Endothelial cell (in vitro differentiated cells): ENCODE measurements at regions not wholly inside any gene's neighbourhood (a gene's known extent, or its start where the extent isn't known, plus 50 kb on each side); places are given as distances from the start of the nearest gene placed in this dataset.
"Not testable (repeated sequence)": the region's sequence is repeated elsewhere in the genome, so short reads cannot be mapped to it uniquely, and the experiment has no call there.

Source experiments
- DNase-seq: peaks from one replicate; pipeline ENCODE4 v3.0.0; 2021; ENCODE audit warnings: low spot score
- H3K27ac Mint-ChIP-seq: one replicate; pipeline ENCODE4 v1.8.0; 2021; ENCODE audit warnings: mixed read lengths, inconsistent platforms; ENCODE audit not compliant: unreplicated experiment
- H3K27me3 Mint-ChIP-seq: one replicate; pipeline ENCODE4 v1.8.0; 2021; ENCODE audit warnings: mild to moderate bottlenecking, moderate library complexity, mixed read lengths, inconsistent platforms; ENCODE audit not compliant: unreplicated experiment
- H3K36me3 Mint-ChIP-seq: one replicate; pipeline ENCODE4 v1.8.0; 2021; ENCODE audit warnings: mild to moderate bottlenecking, low read depth, mixed read lengths, inconsistent platforms; ENCODE audit not compliant: unreplicated experiment
- H3K4me1 Mint-ChIP-seq: one replicate; pipeline ENCODE4 v1.8.0; 2021; ENCODE audit warnings: mild to moderate bottlenecking, mixed read lengths, inconsistent platforms; ENCODE audit not compliant: unreplicated experiment
- H3K4me3 Mint-ChIP-seq: one replicate; pipeline ENCODE4 v1.8.0; 2021; ENCODE audit warnings: mild to moderate bottlenecking, mixed read lengths, inconsistent platforms; ENCODE audit not compliant: unreplicated experiment
- H3K9me3 Mint-ChIP-seq: one replicate; pipeline ENCODE4 v1.8.0; 2021; ENCODE audit warnings: mixed read lengths, inconsistent platforms; ENCODE audit not compliant: unreplicated experiment
- TF ChIP-seq, protein P1 (sequence below): fragments of 200-600 bp; sonication (generic); IDR thresholded peaks from one replicate; pipeline ENCODE4 v1.5.0; 2021; ENCODE audit warnings: antibody characterized with exemption; ENCODE audit not compliant: unreplicated experiment

DNA sequence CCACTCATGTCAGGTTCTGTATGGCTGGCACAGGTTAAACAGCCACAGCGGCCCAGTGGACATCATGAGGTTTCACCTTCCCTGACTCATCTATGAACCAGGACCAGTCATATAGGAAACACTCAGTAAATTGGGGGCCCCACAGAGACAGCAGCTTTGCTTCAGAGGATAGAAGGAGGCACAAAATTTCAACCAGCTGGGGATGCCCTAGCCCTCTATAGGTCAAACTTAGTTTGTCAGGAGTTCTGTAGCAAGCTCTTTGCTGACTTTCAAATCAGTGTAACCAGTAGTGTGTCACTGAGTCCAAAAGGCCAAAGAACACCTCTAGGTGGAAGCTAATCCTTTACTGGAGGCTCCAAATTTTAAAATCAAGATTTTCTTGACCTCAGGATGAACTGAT lies 4157.8 kb upstream of the TPTE start:
- H3K36me3 Mint-ChIP-seq, H3K4me3 Mint-ChIP-seq, H3K27ac Mint-ChIP-seq, DNase-seq, H3K4me1 Mint-ChIP-seq, H3K9me3 Mint-ChIP-seq, H3K27me3 Mint-ChIP-seq: not testable (repeated sequence)

DNA sequence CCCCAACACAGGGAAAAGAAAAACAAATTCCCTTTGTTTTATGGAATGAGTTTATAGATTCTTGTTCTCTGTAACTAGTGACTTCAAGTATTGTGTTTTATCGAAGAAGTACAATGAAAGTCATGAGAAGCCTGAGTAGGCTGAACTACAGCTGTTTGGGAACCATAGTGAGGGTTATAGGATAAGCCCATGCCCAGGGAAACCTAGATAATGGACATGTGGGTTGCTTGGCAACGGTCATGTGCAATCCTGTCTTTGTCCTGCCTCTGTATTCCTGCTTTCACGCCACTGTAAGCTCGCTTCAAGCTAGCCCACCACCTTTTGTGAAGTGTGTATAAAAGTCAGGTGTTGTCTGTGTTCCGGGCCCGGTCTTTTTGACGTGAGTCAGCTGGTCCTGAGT lies 4152.6 kb upstream of the TPTE start:
- H3K27ac Mint-ChIP-seq, H3K27me3 Mint-ChIP-seq: not testable (repeated sequence)

DNA sequence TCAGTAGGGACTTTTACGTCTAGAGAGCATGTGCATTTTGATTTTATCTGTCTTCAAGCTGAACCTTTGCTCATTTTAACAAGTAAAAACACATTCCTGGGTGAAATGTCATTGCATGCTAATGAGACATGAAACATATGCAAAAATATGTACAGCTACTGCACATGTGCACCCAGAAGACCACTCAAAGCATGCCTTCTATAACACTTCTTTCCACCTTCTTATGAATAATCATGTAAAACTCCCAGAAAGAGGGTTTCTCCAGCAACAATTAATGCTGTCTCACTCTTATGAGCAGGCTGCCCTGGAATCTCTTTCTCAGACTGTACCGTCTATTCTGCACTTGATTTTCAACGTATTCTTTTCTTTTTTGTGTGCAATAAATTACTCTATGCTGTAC lies 4148.1 kb upstream of the TPTE start:
- H3K4me3 Mint-ChIP-seq, result not testable (repeated sequence)
- DNase-seq, result peak; percentile 1

More for the DNA sequence above, 4152.6 kb upstream of the TPTE start:
- not testable (repeated sequence) for H3K4me3 Mint-ChIP-seq, H3K9me3 Mint-ChIP-seq, H3K4me1 Mint-ChIP-seq, H3K36me3 Mint-ChIP-seq
- DNase-seq, result peak; percentile 54

DNA sequence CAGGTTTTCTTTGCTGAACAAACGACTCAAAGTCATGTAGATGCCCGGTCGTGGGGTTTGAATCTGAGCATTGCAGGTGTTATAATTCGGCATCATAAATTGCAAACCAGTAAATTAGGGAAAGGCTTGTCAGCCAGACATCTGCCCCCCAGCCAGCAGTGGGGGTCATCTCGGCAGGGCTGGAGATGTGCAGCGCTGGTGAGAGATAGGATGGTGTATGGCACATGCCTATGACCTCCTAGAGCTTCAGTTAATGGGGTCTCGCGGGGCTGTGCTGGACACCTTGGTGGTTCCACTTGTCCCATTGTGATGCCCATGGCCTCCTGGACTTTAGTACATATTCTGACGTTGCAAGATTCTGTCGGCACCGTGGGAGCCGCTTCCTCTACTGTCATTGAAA lies 4147.2 kb upstream of the TPTE start:
- H3K27ac Mint-ChIP-seq, result not testable (repeated sequence)

More for the DNA sequence above, 4148.1 kb upstream of the TPTE start:
- H3K36me3 Mint-ChIP-seq, H3K4me1 Mint-ChIP-seq, H3K27ac Mint-ChIP-seq, H3K9me3 Mint-ChIP-seq, H3K27me3 Mint-ChIP-seq: not testable (repeated sequence)

DNA sequence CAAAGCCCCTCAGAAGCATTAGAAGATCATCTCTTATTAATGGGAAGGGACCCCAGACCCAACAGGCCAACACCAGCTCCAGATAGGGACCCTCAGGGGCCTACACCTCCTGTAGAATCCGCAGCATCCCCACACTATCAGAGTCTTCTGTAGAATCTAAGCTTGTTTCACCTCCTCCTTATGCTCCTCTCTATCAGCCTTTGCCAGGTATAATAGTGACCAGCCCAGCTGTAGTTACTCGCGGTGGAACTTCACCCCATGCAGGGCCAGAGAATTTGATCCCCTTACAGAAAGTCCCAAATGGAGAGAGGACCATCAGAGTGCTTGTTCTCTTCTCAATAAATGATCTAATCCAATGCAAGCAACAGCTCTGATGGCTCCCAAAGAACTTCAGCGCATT lies 4146.5 kb upstream of the TPTE start:
- not testable (repeated sequence) for H3K4me1 Mint-ChIP-seq, H3K27me3 Mint-ChIP-seq, H3K9me3 Mint-ChIP-seq, H3K27ac Mint-ChIP-seq, H3K36me3 Mint-ChIP-seq, H3K4me3 Mint-ChIP-seq
- DNase-seq, result peak; percentile 7

More for the DNA sequence above, 4147.2 kb upstream of the TPTE start:
- DNase-seq, result peak; percentile 35
- not testable (repeated sequence) for H3K4me3 Mint-ChIP-seq, H3K27me3 Mint-ChIP-seq, H3K36me3 Mint-ChIP-seq, H3K4me1 Mint-ChIP-seq, H3K9me3 Mint-ChIP-seq
- TF ChIP-seq, protein P1, sequence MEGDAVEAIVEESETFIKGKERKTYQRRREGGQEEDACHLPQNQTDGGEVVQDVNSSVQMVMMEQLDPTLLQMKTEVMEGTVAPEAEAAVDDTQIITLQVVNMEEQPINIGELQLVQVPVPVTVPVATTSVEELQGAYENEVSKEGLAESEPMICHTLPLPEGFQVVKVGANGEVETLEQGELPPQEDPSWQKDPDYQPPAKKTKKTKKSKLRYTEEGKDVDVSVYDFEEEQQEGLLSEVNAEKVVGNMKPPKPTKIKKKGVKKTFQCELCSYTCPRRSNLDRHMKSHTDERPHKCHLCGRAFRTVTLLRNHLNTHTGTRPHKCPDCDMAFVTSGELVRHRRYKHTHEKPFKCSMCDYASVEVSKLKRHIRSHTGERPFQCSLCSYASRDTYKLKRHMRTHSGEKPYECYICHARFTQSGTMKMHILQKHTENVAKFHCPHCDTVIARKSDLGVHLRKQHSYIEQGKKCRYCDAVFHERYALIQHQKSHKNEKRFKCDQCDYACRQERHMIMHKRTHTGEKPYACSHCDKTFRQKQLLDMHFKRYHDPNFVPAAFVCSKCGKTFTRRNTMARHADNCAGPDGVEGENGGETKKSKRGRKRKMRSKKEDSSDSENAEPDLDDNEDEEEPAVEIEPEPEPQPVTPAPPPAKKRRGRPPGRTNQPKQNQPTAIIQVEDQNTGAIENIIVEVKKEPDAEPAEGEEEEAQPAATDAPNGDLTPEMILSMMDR, result peak; percentile 47

DNA sequence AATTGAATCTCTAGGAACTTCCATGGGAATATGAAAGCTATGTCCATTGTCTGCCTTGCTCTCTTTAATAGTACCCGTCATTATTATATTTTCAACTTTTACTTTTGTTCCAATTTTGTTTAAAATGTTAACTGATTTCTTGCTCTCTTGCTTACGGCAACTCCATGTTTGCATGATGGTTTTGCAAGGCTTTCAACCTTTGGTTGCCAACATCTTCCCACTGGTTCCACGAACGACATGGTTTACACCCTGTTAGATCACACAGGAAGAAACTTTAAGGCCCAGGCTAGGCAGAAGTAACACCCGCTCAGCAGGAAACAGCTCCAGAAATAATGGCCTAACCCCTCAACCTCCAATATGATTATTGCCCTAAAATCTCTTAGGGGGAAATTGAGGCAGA lies 4145.6 kb upstream of the TPTE start:
- H3K9me3 Mint-ChIP-seq, H3K27ac Mint-ChIP-seq, H3K36me3 Mint-ChIP-seq, H3K27me3 Mint-ChIP-seq, H3K4me3 Mint-ChIP-seq, H3K4me1 Mint-ChIP-seq: not testable (repeated sequence)
- DNase-seq, result peak; percentile 2

DNA sequence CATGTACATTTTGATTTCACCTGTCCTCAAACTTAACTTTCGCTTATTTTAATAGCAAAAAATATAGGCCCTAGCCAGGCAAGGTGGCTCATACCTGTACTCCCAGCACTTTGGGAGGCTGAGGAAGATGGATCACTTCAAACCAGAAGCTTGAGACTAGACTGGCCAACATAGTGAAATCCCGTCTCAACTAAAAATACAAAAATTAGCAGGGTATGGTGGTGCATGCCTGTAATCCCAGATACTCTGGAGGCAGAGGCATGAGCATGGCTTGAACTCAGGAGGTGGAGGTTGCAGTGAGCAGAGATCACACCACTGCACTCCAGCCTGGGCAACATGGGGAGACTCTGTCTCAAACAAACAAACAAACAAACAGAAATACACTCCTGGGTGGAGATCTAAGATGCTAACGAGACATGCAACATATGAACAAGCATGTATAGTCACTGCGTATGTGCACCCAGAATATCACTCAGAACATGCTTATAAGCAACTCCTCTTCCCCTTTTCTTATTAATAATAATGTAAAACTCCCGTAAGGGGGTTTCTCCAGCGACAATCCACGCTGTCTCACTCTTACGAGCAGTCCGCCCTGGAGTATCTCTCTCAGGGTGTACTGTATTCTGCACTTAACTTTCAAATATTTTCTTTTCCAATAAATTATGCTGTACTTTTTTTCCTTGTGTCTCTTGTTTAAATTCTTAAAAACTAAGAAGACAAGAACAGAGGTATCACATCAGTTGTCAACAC lies 4144.9 kb upstream of the TPTE start:
- not testable (repeated sequence) for H3K36me3 Mint-ChIP-seq, H3K4me3 Mint-ChIP-seq, H3K27me3 Mint-ChIP-seq

More for the DNA sequence above, 4144.9 kb upstream of the TPTE start:
- not testable (repeated sequence) for H3K27ac Mint-ChIP-seq, H3K9me3 Mint-ChIP-seq, H3K4me1 Mint-ChIP-seq
- DNase-seq, result peak; percentile 3
